HG03045 (cell line): ENCODE measurements at regions not wholly inside any gene's neighbourhood (a gene's known extent, or its start where the extent isn't known, plus 50 kb on each side); places are given as distances from the start of the nearest gene placed in this dataset.

Experiments
- ATAC-seq: cut with Tn5 transposase; IDR thresholded peaks from one replicate; pipeline ENCODE4 v1.9.1; 2021; ENCODE audit warnings: mild to moderate bottlenecking, moderate library complexity; ENCODE audit not compliant: unreplicated experiment

GRCh38 chr10:131779661-131780394 is 121.0 kb upstream of the PPP2R2D start:
- ATAC-seq: no peak

- ATAC-seq: no peak
Observed at GRCh38 chr10:131781076-131781475, 119.7 kb upstream of the PPP2R2D start.

- ATAC-seq: no peak
Observed at GRCh38 chr10:131781791-131782190, 119.0 kb upstream of the PPP2R2D start.

GRCh38 chr10:131784363-131785120 is 116.3 kb upstream of the PPP2R2D start:
- ATAC-seq: no peak

- no peak for ATAC-seq
Observed at GRCh38 chr10:131785121-131785460, 115.7 kb upstream of the PPP2R2D start.

GRCh38 chr10:131786756-131787605 is 113.8 kb upstream of the PPP2R2D start:
- no peak for ATAC-seq

GRCh38 chr10:131787961-131788360 is 112.8 kb upstream of the PPP2R2D start:
- ATAC-seq: no peak

GRCh38 chr10:131788386-131788785 is 112.4 kb upstream of the PPP2R2D start:
- ATAC-seq: no peak

GRCh38 chr10:131789516-131789915 is 111.3 kb upstream of the PPP2R2D start:
- no peak for ATAC-seq

GRCh38 chr10:131790021-131790420 is 110.8 kb upstream of the PPP2R2D start:
- no peak for ATAC-seq

- ATAC-seq: no peak
Observed at GRCh38 chr10:131792011-131792651, 108.7 kb upstream of the PPP2R2D start.

GRCh38 chr10:131792809-131793208 is 108.0 kb upstream of the PPP2R2D start:
- no peak for ATAC-seq

GRCh38 chr10:131795761-131796160 is 105.0 kb upstream of the PPP2R2D start:
- no peak for ATAC-seq

- ATAC-seq: no peak
Observed at GRCh38 chr10:131797626-131798025, 103.2 kb upstream of the PPP2R2D start.

GRCh38 chr10:131799429-131799828 is 101.4 kb upstream of the PPP2R2D start:
- no peak for ATAC-seq

- no peak for ATAC-seq
Observed at GRCh38 chr10:131802156-131802915, 98.5 kb upstream of the PPP2R2D start.

- no peak for ATAC-seq
Observed at GRCh38 chr10:131802996-131803395, 97.8 kb upstream of the PPP2R2D start.

GRCh38 chr10:131803860-131804425 is 96.9 kb upstream of the PPP2R2D start:
- no peak for ATAC-seq

GRCh38 chr10:131804551-131805295 is 96.1 kb upstream of the PPP2R2D start:
- no peak for ATAC-seq
